Neural progenitor cell (in vitro differentiated cells): ENCODE measurements at regions not wholly inside any gene's neighbourhood (a gene's known extent, or its start where the extent isn't known, plus 50 kb on each side); places are given as distances from the start of the nearest gene placed in this dataset.
"Not testable (repeated sequence)": the region's sequence is repeated elsewhere in the genome, so short reads cannot be mapped to it uniquely, and the experiment has no call there.

Source experiments
- CTCF ChIP-seq: fragments of 200-600 bp; sonication (generic); IDR thresholded peaks from 2 replicates; pipeline ENCODE4 v1.5.1; 2017; ENCODE audit warnings: antibody characterized with exemption, mild to moderate bottlenecking
- EZH2phosphoT487 ChIP-seq: fragments of 200-600 bp; sonication (generic); IDR thresholded peaks from 2 replicates; pipeline ENCODE4 v1.6.1; 2017; ENCODE audit warnings: antibody characterized with exemption

DNA sequence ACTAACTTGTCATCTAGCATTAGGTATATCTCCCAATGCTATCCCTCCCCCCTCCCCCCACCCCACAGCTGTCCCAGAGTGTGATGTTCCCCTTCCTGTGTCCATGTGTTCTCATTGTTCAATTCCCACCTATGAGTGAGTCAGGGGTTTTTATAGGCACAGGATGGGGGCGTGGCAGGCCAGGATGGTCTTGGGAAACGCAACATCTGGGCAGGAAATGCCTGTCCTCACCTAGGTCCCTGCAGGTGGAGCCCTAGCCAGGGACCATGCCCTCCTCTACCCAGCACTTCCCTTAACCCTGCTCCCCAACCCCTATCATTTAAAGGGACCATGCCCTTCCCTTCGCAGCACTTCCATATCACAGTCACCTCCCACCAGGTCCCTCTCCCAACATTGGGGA, 1430.6 kb downstream of the CDH8 start:
- TF ChIP-seq CTCF, EZH2phosphoT487: not testable (repeated sequence)
